Brain microvascular endothelial cell (primary cell): ENCODE measurements at regions not wholly inside any gene's neighbourhood (a gene's known extent, or its start where the extent isn't known, plus 50 kb on each side); places are given as distances from the start of the nearest gene placed in this dataset.

Experiments used
- DNase-seq: peaks from one replicate; pipeline ENCODE4 v3.0.0-alpha.2; 2020
- H3K27ac ChIP-seq: fragments of 250-450 bp; sonication (Bioruptor Pico); 2 replicates; pipeline ENCODE4 v1.5.1; 2020; ENCODE audit warnings: mild to moderate bottlenecking, moderate library complexity
- H3K27me3 ChIP-seq: fragments of 250-450 bp; sonication (Bioruptor Pico); replicated peaks from 2 replicates; pipeline ENCODE4 v1.5.1; 2020; ENCODE audit warnings: mild to moderate bottlenecking
- H3K36me3 ChIP-seq: fragments of 250-450 bp; sonication (Bioruptor Pico); replicated peaks from 2 replicates; pipeline ENCODE4 v1.5.1; 2020; ENCODE audit warnings: mild to moderate bottlenecking
- H3K4me3 ChIP-seq: 2 replicates; pipeline ENCODE4 v1.5.1; 2011; ENCODE audit warnings: low read depth, mild to moderate bottlenecking, control low read depth, low read length, moderate library complexity
- in situ Hi-C: cut with HindIII; loops from 2 replicates; pipeline ENCODE4 v1.10.0; 2017; ENCODE audit warnings: low sequenced_read_pairs, low pct_ligation_motif_present
- TF ChIP-seq, protein P1 (sequence below): IDR thresholded peaks from 2 replicates; pipeline ENCODE4 v1.5.1; 2011; ENCODE audit warnings: low read depth, mild to moderate bottlenecking, moderate library complexity, low read length, control low read depth, inconsistent platforms; ENCODE audit errors: missing control alignments

GRCh38 chr15:46296002-46296401 lies 661.2 kb downstream of the SQOR start:
- in situ Hi-C loops: no loop called here
- Histone ChIP-seq H3K36me3 (no peaks in the 10 kb centered on the region), H3K27ac (no peak overlapping the region), H3K4me3 (no peak overlapping the region), H3K27me3 (no peaks in the 10 kb centered on the region)
- TF ChIP-seq, protein P1, sequence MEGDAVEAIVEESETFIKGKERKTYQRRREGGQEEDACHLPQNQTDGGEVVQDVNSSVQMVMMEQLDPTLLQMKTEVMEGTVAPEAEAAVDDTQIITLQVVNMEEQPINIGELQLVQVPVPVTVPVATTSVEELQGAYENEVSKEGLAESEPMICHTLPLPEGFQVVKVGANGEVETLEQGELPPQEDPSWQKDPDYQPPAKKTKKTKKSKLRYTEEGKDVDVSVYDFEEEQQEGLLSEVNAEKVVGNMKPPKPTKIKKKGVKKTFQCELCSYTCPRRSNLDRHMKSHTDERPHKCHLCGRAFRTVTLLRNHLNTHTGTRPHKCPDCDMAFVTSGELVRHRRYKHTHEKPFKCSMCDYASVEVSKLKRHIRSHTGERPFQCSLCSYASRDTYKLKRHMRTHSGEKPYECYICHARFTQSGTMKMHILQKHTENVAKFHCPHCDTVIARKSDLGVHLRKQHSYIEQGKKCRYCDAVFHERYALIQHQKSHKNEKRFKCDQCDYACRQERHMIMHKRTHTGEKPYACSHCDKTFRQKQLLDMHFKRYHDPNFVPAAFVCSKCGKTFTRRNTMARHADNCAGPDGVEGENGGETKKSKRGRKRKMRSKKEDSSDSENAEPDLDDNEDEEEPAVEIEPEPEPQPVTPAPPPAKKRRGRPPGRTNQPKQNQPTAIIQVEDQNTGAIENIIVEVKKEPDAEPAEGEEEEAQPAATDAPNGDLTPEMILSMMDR: no peak
- DNase-seq: no peak

DNA sequence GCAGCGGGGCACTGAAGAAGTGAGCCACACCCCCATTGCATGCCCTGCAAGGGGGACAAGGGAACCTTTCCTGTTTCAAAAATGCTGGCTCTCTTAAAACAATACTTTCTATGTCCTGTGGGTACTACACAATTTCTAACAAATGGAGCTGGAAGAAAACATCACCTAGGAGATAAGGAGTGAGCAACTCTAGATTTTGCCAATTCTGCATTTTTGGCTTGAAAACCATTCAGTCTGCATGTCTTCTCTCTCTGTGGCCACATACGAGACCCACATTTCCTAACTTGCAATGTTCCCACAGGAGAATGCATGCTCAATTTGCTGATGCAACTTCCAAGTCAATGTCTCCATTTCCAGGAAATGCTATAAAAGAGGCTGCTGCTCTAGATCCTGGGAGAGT lies 662.0 kb downstream of the SQOR start:
- H3K36me3 ChIP-seq: no peaks in the 10 kb centered on the region
- in situ Hi-C loops: no loop called here
- no peaks in the 10 kb centered on the region for H3K27me3 ChIP-seq
- no peak for DNase-seq
- TF ChIP-seq, protein P1: no peak
- H3K27ac ChIP-seq: no peak overlapping the region
- H3K4me3 ChIP-seq: no peak overlapping the region

DNA sequence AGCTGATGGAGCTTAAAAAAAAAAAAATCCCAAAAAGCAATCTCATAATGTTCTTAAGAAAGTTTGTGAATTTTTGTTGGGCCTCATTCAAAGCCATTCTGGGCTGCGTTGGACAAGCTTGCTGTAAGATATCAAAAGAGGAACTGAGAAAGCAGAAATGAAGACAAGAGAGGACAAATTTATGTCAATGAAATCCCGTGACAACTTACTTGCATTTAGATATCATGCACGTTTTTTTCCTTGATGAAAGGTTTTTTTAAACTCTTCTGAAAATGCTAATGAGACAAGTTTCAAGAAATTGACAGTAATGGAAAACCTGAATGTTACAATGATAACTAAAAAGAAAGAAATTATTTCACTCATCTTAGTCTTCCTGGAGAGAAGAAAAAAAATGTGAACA lies 662.9 kb downstream of the SQOR start:
- TF ChIP-seq, protein P1: no peak
- no peaks in the 10 kb centered on the region for H3K36me3 ChIP-seq

GRCh38 chr15:46300716-46301115 lies 665.9 kb downstream of the SQOR start:
- H3K36me3 ChIP-seq: no peaks in the 10 kb centered on the region
- no peaks in the 10 kb centered on the region for H3K27me3 ChIP-seq
- no peak overlapping the region for H3K27ac ChIP-seq
- in situ Hi-C loops: no loop called here
- DNase-seq: no peak
- TF ChIP-seq, protein P1: no peak
- no peak overlapping the region for H3K4me3 ChIP-seq

More for the DNA sequence above, 662.9 kb downstream of the SQOR start:
- Histone ChIP-seq H3K27me3 (no peaks in the 10 kb centered on the region), H3K27ac (no peak overlapping the region), H3K4me3 (no peak overlapping the region)
- DNase-seq: no peak
- in situ Hi-C loops: no loop called here

GRCh38 chr15:46301291-46301690 lies 666.5 kb downstream of the SQOR start:
- Histone ChIP-seq H3K27me3 (no peaks in the 10 kb centered on the region), H3K36me3 (no peaks in the 10 kb centered on the region)
- in situ Hi-C loops: no loop called here

GRCh38 chr15:46301826-46302225 lies 667.0 kb downstream of the SQOR start:
- H3K27ac ChIP-seq: no peak overlapping the region
- no peak for DNase-seq
- TF ChIP-seq, protein P1: no peak
- H3K36me3 ChIP-seq: no peaks in the 10 kb centered on the region
- H3K27me3 ChIP-seq: no peaks in the 10 kb centered on the region
- no peak overlapping the region for H3K4me3 ChIP-seq
- in situ Hi-C loops: no loop called here

More at GRCh38 chr15:46301291-46301690, 666.5 kb downstream of the SQOR start:
- TF ChIP-seq, protein P1: no peak
- no peak for DNase-seq
- Histone ChIP-seq H3K4me3 (no peak overlapping the region), H3K27ac (no peak overlapping the region)
